Epidermal melanocyte (primary cell): ENCODE measurements at regions not wholly inside any gene's neighbourhood (a gene's known extent, or its start where the extent isn't known, plus 50 kb on each side); places are given as distances from the start of the nearest gene placed in this dataset.

Experiments
- DNase-seq: peaks from one replicate; pipeline ENCODE4 v3.0.0; 2011; ENCODE audit warnings: low spot score; ENCODE audit not compliant: insufficient read length

GRCh38 chr4:67048530-67048929, 496.8 kb downstream of the CENPC start:
- no peak for DNase-seq

- no peak for DNase-seq
Measured at GRCh38 chr4:67040315-67040714, 505.0 kb downstream of the CENPC start.

- no peak for DNase-seq
Measured at GRCh38 chr4:67038228-67038566, 507.1 kb downstream of the CENPC start.

- no peak for DNase-seq
Measured at GRCh38 chr4:67037504-67038227, 507.6 kb downstream of the CENPC start.

- DNase-seq = no peak
Measured at GRCh38 chr4:67036791-67037190, 508.5 kb downstream of the CENPC start.

DNA sequence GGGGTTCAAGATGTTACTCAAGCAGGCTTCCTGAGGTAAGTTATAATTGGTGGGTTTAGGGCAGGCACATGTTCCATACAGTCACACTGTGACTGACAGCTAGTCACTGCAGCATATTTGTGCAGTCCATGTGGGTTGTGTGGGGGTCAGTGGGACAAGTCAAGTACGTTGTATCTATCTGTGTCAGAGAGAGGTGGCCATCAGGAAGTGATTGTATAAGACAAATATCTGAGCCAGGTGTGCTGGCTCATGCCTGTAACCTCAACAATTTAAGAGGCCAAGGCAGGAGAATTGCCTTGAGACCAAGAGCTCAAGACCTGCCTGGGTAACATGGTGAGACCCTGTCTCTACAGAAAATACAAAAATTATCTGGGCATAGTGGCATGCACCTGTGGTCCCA, 509.3 kb downstream of the CENPC start:
- no peak for DNase-seq

- DNase-seq = no peak
Measured at GRCh38 chr4:67035501-67035900, 509.8 kb downstream of the CENPC start.

- DNase-seq = no peak
Measured at GRCh38 chr4:67030636-67031035, 514.7 kb downstream of the CENPC start.

GRCh38 chr4:67020438-67020797, 524.9 kb downstream of the CENPC start:
- no peak for DNase-seq

DNA sequence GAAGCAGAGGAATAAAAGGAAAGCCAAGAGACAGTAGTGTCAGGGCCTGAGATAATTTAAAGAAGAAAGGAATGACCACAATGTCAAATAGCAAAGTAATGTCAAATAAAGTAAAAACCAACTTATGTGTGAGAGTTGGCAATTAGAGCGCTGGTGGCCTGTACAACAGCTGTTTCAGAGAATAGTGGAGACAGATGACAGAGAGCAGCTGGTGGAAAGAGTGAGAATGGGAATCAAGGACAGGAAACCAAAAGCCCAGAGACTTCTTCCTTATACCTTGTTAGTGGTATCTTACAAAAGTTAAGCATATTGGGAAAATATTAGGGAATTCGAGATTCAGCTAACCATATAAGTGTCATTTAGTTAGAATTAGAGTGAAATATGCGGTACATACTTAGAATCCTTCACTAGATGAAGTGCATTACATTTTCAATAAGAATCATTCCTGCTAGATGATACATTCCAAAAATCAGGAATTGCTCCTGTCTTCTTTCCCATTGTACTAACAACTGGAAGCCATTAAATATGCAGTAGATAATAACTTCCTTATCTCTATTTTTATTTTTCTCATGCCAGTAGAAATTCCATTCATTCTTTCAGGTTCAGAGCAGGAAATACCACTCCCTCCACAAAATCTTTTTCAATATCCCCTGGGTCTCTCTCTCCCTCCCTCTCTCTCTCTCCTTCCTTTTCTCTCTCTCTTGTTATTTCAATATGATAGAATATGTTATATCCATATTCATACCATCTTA, 525.4 kb downstream of the CENPC start:
- no peak for DNase-seq

- no peak for DNase-seq
Measured at GRCh38 chr4:67014592-67014991, 530.7 kb downstream of the CENPC start.

DNA sequence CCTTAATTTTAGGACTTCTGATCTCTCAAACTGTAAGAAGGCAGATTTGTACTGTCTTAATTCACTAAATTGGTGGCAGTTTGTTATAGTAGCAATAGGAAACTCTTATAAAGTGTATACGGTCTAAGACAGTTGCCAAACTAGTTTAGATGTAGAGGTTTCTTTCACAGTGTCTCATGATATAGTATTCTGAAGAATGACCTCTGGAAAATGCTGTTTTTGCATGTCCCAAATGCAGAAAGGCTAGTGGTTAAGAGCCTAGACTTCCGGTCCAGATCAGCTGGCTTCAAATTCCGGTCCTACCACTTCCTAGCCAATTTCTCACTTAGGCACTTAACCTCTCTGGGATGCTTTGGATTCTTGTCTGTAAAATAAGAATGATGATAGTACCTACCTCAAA, 538.5 kb downstream of the CENPC start:
- no peak for DNase-seq

DNA sequence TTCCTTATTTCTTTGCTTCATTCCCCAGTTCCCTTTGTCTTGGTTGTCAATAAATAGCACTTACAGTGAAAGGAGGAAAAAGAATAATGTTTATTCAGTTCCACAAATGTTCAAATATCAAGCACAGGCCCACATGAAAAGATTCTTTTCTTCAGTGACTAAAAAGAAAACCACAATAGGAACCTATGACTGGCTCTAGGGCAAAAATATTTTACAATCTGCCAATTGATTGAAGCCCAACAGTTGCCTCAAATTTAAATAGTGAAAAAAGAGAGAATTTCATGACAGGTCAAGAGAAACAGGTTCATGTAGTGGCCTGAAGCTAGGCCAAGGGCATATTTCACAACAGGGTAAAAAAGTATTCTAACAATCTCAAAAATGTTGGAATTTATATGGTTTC, 553.8 kb downstream of the CENPC start:
- no peak for DNase-seq

- no peak for DNase-seq
Measured at GRCh38 chr4:66974665-66975064, 570.6 kb downstream of the CENPC start.

- no peak for DNase-seq
Measured at GRCh38 chr4:66972087-66972486, 573.2 kb downstream of the CENPC start.

DNA sequence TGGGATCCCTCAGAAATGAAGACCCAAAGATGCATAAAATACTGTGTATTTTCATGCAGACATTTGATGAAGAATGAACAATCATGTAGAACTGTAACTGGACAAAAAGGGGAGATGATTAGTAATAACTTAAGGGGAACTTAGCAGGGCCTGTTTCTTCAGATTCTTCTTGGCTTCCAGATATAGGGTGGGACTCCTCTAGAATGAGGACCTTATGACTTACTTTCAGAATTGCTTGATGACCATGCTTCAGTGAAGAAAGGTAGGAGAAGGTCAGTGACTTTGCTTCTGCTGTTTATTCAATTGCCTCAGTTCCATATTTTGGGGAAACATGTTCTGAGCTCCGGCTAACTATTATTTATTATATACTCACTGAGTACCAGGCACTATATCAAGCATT, 580.8 kb downstream of the CENPC start:
- no peak for DNase-seq

DNA sequence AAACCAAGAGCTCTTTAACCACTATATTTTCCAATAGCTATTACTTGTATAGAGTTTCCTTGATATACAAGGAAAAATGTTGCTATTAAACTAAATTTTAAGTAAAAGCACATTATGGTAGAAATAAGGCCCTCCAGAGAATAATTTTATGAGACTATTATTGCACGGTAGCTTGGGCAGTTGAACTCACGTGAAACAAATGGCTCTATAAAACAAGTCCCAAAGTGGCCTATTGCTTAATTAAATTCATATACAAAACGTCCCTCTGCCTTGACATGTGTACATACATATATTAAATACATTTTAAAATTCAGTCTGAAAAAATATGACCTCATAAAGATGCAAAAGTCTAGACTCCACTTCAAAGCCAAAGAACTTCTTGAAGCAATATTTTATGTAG, 582.2 kb downstream of the CENPC start:
- DNase-seq = no peak

- DNase-seq = no peak
Measured at GRCh38 chr4:66959207-66959606, 586.1 kb downstream of the CENPC start.

- no peak for DNase-seq
Measured at GRCh38 chr4:66956852-66957251, 588.5 kb downstream of the CENPC start.

GRCh38 chr4:66956426-66956825, 588.9 kb downstream of the CENPC start:
- DNase-seq = no peak

DNA sequence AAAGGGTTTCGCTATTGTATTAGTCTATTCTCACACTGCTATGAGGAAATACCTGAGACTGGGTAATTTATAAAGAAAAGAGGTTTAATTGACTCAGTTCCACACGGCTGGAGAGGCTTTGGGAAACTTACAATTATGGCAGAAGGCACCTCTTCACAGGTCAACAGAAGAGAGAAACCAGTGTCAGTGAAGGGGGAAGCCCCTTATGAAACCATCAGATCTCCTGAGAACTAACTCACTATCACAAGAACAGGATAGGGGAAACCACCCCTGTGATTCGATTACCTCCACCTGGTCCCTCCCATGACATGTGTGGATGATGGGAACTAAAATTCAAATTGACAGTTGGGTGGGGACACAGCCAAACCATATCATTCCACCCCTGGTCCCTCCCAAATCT, 589.5 kb downstream of the CENPC start:
- no peak for DNase-seq

- no peak for DNase-seq
Measured at GRCh38 chr4:66949419-66949818, 595.9 kb downstream of the CENPC start.

DNA sequence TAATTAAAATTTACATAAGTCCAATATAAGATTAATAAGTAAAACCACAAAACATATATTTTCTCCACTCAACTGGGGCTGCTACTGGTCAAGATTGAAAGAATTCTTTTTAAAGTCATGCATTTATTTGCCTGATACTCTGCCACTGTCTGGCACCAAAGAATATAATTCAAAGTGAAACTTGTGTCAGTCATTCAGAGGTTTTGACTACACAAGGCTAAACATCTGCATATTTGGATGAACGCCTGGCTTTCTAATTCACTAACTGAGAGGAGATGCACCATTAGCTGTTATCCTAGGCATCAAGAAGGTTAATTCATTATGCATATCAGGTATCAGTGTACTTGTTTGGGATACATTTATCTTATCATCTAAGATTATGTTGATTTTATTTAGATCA, 598.5 kb downstream of the CENPC start:
- DNase-seq = no peak
